H9 (cell line): ENCODE measurements at regions not wholly inside any gene's neighbourhood (a gene's known extent, or its start where the extent isn't known, plus 50 kb on each side); places are given as distances from the start of the nearest gene placed in this dataset.

ENCODE experiments used
- DNase-seq: peaks from one replicate; pipeline ENCODE4 v3.0.0-alpha.2; 2017
- H2AFZ ChIP-seq: one replicate; pipeline ENCODE4 v1.6.1; 2013; ENCODE audit warnings: mild to moderate bottlenecking, low read length, control low read depth, moderate library complexity
- H2AK5ac ChIP-seq: 2 replicates; pipeline ENCODE4 v1.6.1; 2013; ENCODE audit warnings: low read length, control low read depth, mixed read lengths; ENCODE audit not compliant: insufficient read length
- H2BK120ac ChIP-seq: one replicate; pipeline ENCODE4 v1.6.1; 2013; ENCODE audit warnings: low read depth, mild to moderate bottlenecking, low read length, control low read depth, inconsistent platforms; ENCODE audit not compliant: poor library complexity, severe bottlenecking
- H2BK12ac ChIP-seq: 2 replicates; pipeline ENCODE4 v1.6.1; 2013; ENCODE audit warnings: low read length, control low read depth, mixed read lengths, low read depth; ENCODE audit not compliant: insufficient read length
- H2BK15ac ChIP-seq: 2 replicates; pipeline ENCODE4 v1.6.1; 2013; ENCODE audit warnings: low read depth, low read length, control low read depth
- H2BK20ac ChIP-seq: one replicate; pipeline ENCODE4 v1.6.1; 2013; ENCODE audit warnings: low read depth, mild to moderate bottlenecking, low read length, control low read depth, inconsistent platforms; ENCODE audit not compliant: poor library complexity, severe bottlenecking
- H2BK5ac ChIP-seq: 2 replicates; pipeline ENCODE4 v1.6.1; 2013; ENCODE audit warnings: low read length, control low read depth, mixed read lengths; ENCODE audit not compliant: insufficient read length
- H3K14ac ChIP-seq: 2 replicates; pipeline ENCODE4 v1.6.1; 2013; ENCODE audit warnings: low read length, control low read depth; ENCODE audit not compliant: insufficient read depth
- H3K18ac ChIP-seq: 2 replicates; pipeline ENCODE4 v1.6.1; 2013; ENCODE audit warnings: low read depth, mild to moderate bottlenecking, mixed read lengths, low read length, control low read depth; ENCODE audit not compliant: insufficient read length
- H3K23ac ChIP-seq: 2 replicates; pipeline ENCODE4 v1.6.1; 2013; ENCODE audit warnings: low read length, control low read depth, mixed read lengths, low read depth; ENCODE audit not compliant: insufficient read length
- H3K23me2 ChIP-seq: 2 replicates; pipeline ENCODE4 v1.6.1; 2013; ENCODE audit warnings: low read depth, mild to moderate bottlenecking, mixed read lengths, low read length, control low read depth; ENCODE audit not compliant: insufficient read length, poor library complexity, severe bottlenecking
- H3K27ac ChIP-seq: 2 replicates; pipeline ENCODE4 v1.5.1; 2013; ENCODE audit warnings: low read length, control low read depth, mixed read lengths, low read depth; ENCODE audit not compliant: insufficient read length
- H3K27me3 ChIP-seq: 2 replicates; pipeline ENCODE4 v1.6.1; 2013; ENCODE audit warnings: low read length, control low read depth, inconsistent platforms; ENCODE audit not compliant: insufficient read depth
- H3K4ac ChIP-seq: 2 replicates; pipeline ENCODE4 v1.6.1; 2013; ENCODE audit warnings: low read depth, mild to moderate bottlenecking, control low read depth, inconsistent platforms, low read length, moderate library complexity
- H3K4me1 ChIP-seq: 2 replicates; pipeline ENCODE4 v1.6.1; 2013; ENCODE audit warnings: low read length, control low read depth, inconsistent platforms; ENCODE audit not compliant: insufficient read depth
- H3K4me2 ChIP-seq: 2 replicates; pipeline ENCODE4 v1.6.1; 2013; ENCODE audit warnings: low read length, control low read depth, mixed read lengths; ENCODE audit not compliant: insufficient read length, insufficient read depth
- H3K56ac ChIP-seq: 2 replicates; pipeline ENCODE4 v1.6.1; 2013; ENCODE audit warnings: low read depth, mild to moderate bottlenecking, mixed read lengths, low read length, control low read depth; ENCODE audit not compliant: insufficient read length
- H3K79me1 ChIP-seq: 2 replicates; pipeline ENCODE4 v1.6.1; 2013; ENCODE audit warnings: low read depth, mild to moderate bottlenecking, moderate library complexity, low read length, control low read depth, inconsistent platforms; ENCODE audit not compliant: insufficient read depth, poor library complexity, severe bottlenecking
- H3K79me2 ChIP-seq: 2 replicates; pipeline ENCODE4 v1.6.1; 2013; ENCODE audit warnings: low read length, control low read depth, inconsistent platforms; ENCODE audit not compliant: insufficient read depth
- H3K9ac ChIP-seq: 2 replicates; pipeline ENCODE4 v1.6.1; 2013; ENCODE audit warnings: low read length, control low read depth, mixed read lengths; ENCODE audit not compliant: insufficient read length; ENCODE audit errors: extremely low read depth
- H3K9me3 ChIP-seq: one replicate; pipeline ENCODE4 v1.6.1; 2013; ENCODE audit warnings: low read depth, low read length, inconsistent platforms; ENCODE audit not compliant: control insufficient read depth
- H3T11ph ChIP-seq: one replicate; pipeline ENCODE4 v1.6.1; 2013; ENCODE audit warnings: mild to moderate bottlenecking, low read length, control low read depth, inconsistent platforms
- H4K20me1 ChIP-seq: one replicate; pipeline ENCODE4 v1.6.1; 2013; ENCODE audit not compliant: control insufficient read depth, insufficient read length, insufficient read depth
- H4K5ac ChIP-seq: 2 replicates; pipeline ENCODE4 v1.6.1; 2013; ENCODE audit warnings: low read depth, mild to moderate bottlenecking, mixed read lengths, low read length, control low read depth; ENCODE audit not compliant: insufficient read length
- H4K8ac ChIP-seq: replicated peaks from 2 replicates; pipeline ENCODE4 v1.6.1; 2013; ENCODE audit warnings: low read length, control low read depth, mixed read lengths, low read depth; ENCODE audit not compliant: insufficient read length
- H4K91ac ChIP-seq: 2 replicates; pipeline ENCODE4 v1.6.1; 2013; ENCODE audit warnings: low read depth, mild to moderate bottlenecking, moderate library complexity, mixed read lengths, low read length, control low read depth; ENCODE audit not compliant: insufficient read length
- H3K27ac Mint-ChIP-seq, 3 experiments: 2 replicates in 2 of 3; 3 replicates in 1 of 3; pipeline ENCODE4 v1.8.0; 2020 to 2021; ENCODE audit warnings: mixed read lengths in 3 of 3, mild to moderate bottlenecking in 1 of 3, moderate library complexity in 1 of 3
- H3K27me3 Mint-ChIP-seq: 2 replicates; pipeline ENCODE4 v1.8.0; 2021; ENCODE audit warnings: low read depth, mild to moderate bottlenecking, moderate library complexity, mixed read lengths
- H3K36me3 Mint-ChIP-seq, 3 experiments: 2 replicates in 2 of 3; 3 replicates in 1 of 3; pipeline ENCODE4 v1.8.0; 2020 to 2021; ENCODE audit warnings: low read depth in 3 of 3, mixed read lengths in 3 of 3; ENCODE audit not compliant: insufficient read depth in 1 of 3
- H3K4me1 Mint-ChIP-seq, 2 experiments: 2 replicates each; pipeline ENCODE4 v1.8.0; 2020; ENCODE audit warnings: mixed read lengths in 2 of 2
- H3K4me3 Mint-ChIP-seq, 2 experiments: 2 replicates in 1 of 2; 3 replicates in 1 of 2; pipeline ENCODE4 v1.8.0; 2020 to 2021; ENCODE audit warnings: mild to moderate bottlenecking in 2 of 2, mixed read lengths in 2 of 2, moderate library complexity in 1 of 2
- H3K9me3 Mint-ChIP-seq, 2 experiments: 2 replicates in 1 of 2; 3 replicates in 1 of 2; pipeline ENCODE4 v1.8.0; 2020; ENCODE audit warnings: mild to moderate bottlenecking in 2 of 2, mixed read lengths in 2 of 2, moderate library complexity in 1 of 2
- CTCF ChIP-seq: fragments of 200-600 bp; sonication (generic); conservative IDR thresholded peaks from 3 replicates; pipeline ENCODE4 v1.8.0; 2021; ENCODE audit warnings: antibody characterized with exemption, mild to moderate bottlenecking
- WGBS: extraction: QIAGEN DNeasy Blood & Tissue Kit; methylation state at CpG from one replicate; pipeline ENCODE4 v1.1.7; 2013; ENCODE audit warnings: missing lambda C conversion rate, low lambda C conversion rate, mixed read lengths; ENCODE audit not compliant: insufficient read length; ENCODE audit errors: extremely low coverage; 5-methylcytosine and 5-hydroxymethylcytosine counted together

DNA sequence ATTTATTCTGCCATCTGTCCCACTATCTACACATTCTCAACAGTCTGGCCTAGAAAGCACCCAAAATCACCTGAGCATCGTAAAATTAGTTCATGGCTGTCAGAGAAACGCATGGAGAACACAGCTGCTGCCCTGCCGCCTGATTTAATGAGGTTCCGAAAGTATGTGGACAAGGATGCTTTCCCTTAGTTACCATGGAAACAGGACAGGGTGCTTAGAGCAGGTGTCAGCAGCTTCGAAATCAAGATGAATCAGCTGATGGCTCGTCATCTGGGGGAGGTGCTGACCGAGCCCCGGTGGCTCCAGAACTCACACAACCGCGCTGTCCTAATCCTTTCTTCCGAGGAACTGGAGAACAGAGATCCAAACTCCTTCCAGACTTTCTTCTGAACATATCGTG lies 151.5 kb downstream of the TEX36 start:
- no peak overlapping the region for H2BK5ac ChIP-seq
- no peak overlapping the region for H2AFZ ChIP-seq
- H2BK120ac ChIP-seq, result no peak overlapping the region
- no peak overlapping the region for H3T11ph ChIP-seq
- no peak overlapping the region for H3K9ac ChIP-seq
- no peak overlapping the region for H3K27ac ChIP-seq
- no peaks in the 10 kb centered on the region for H3K27me3 ChIP-seq
- Mint-ChIP-seq H3K9me3 (no peaks in the 10 kb centered on the region; a peak in 1 of 5 replicates), H3K27me3 (peaks cover 8% of the 10 kb centered on the region), H3K4me1 (no peaks in the 10 kb centered on the region), H3K36me3 (no peaks in the 10 kb centered on the region), H3K4me3 (no peak overlapping the region), H3K27ac (no peak overlapping the region)
- no peak overlapping the region for H4K91ac ChIP-seq
- H2BK12ac ChIP-seq, result no peak overlapping the region
- no peaks in the 10 kb centered on the region for H3K79me2 ChIP-seq
- no peak overlapping the region for H3K4ac ChIP-seq
- no peak overlapping the region for H3K4me2 ChIP-seq
- H4K5ac ChIP-seq, result no peak overlapping the region
- no peak overlapping the region for H3K56ac ChIP-seq
- no CpG with 5 or more reads among the region's 12 CpGs for WGBS
- H3K23me2 ChIP-seq, result no peaks in the 10 kb centered on the region
- no peak for TF ChIP-seq CTCF
- DNase-seq, result no peak
- H4K8ac ChIP-seq, result no peak overlapping the region
- H3K18ac ChIP-seq, result no peak overlapping the region
- no peak overlapping the region for H2BK20ac ChIP-seq
- no peak overlapping the region for H2BK15ac ChIP-seq
- H3K9me3 ChIP-seq, result no peaks in the 10 kb centered on the region
- no peaks in the 10 kb centered on the region for H3K79me1 ChIP-seq
- no peak overlapping the region for H2AK5ac ChIP-seq
- H3K14ac ChIP-seq, result no peak overlapping the region
- H3K23ac ChIP-seq, result no peak overlapping the region
- no peaks in the 10 kb centered on the region for H3K4me1 ChIP-seq
- H4K20me1 ChIP-seq, result no peaks in the 10 kb centered on the region
